HG03571 (cell line): ENCODE measurements at regions not wholly inside any gene's neighbourhood (a gene's known extent, or its start where the extent isn't known, plus 50 kb on each side); places are given as distances from the start of the nearest gene placed in this dataset.
A peak's percentile ranks its signal among the peaks of the same experiment; 100 is the strongest.

Experiments
- ATAC-seq: cut with Tn5 transposase; IDR thresholded peaks from one replicate; pipeline ENCODE4 v1.9.1; 2021; ENCODE audit not compliant: unreplicated experiment

- ATAC-seq, result no peak
Observed at GRCh38 chr9:19598722-19599121, 189.9 kb downstream of the ACER2 start.

- no peak for ATAC-seq
Observed at GRCh38 chr9:19597176-19597575, 188.4 kb downstream of the ACER2 start.

- no peak for ATAC-seq
Observed at GRCh38 chr9:19595003-19595402, 186.2 kb downstream of the ACER2 start.

GRCh38 chr9:19587678-19588077 lies 178.9 kb downstream of the ACER2 start:
- ATAC-seq, result no peak

GRCh38 chr9:19583890-19584289 lies 175.1 kb downstream of the ACER2 start:
- no peak for ATAC-seq

GRCh38 chr9:19577411-19577810 lies 168.6 kb downstream of the ACER2 start:
- no peak for ATAC-seq

GRCh38 chr9:19568946-19569345 lies 160.1 kb downstream of the ACER2 start:
- no peak for ATAC-seq

GRCh38 chr9:19564396-19565061 lies 155.7 kb downstream of the ACER2 start:
- ATAC-seq, result no peak

GRCh38 chr9:19555214-19555613 lies 146.4 kb downstream of the ACER2 start:
- no peak for ATAC-seq

GRCh38 chr9:19554529-19554928 lies 145.7 kb downstream of the ACER2 start:
- no peak for ATAC-seq

- ATAC-seq, result no peak
Observed at GRCh38 chr9:19553441-19553840, 144.6 kb downstream of the ACER2 start.

GRCh38 chr9:19552282-19553105 lies 143.7 kb downstream of the ACER2 start:
- no peak for ATAC-seq

GRCh38 chr9:19551124-19551929 lies 142.5 kb downstream of the ACER2 start:
- ATAC-seq, result peak; percentile 63

GRCh38 chr9:19550009-19550408 lies 141.2 kb downstream of the ACER2 start:
- no peak for ATAC-seq

GRCh38 chr9:19533373-19533772 lies 124.6 kb downstream of the ACER2 start:
- ATAC-seq, result no peak

- ATAC-seq, result no peak
Observed at GRCh38 chr9:19527663-19528062, 118.9 kb downstream of the ACER2 start.

GRCh38 chr9:19522558-19522957 lies 113.7 kb downstream of the ACER2 start:
- ATAC-seq, result no peak

GRCh38 chr9:19521205-19521604 lies 112.4 kb downstream of the ACER2 start:
- ATAC-seq, result no peak

GRCh38 chr9:19517202-19517942 lies 108.6 kb downstream of the ACER2 start:
- no peak for ATAC-seq

- no peak for ATAC-seq
Observed at GRCh38 chr9:19516348-19516747, 107.5 kb downstream of the ACER2 start.

GRCh38 chr9:19513671-19514275 lies 105.0 kb downstream of the ACER2 start:
- ATAC-seq, result no peak
